ENCODE measurements at regions not wholly inside any gene's neighbourhood (a gene's known extent, or its start where the extent isn't known, plus 50 kb on each side); places are given as distances from the start of the nearest gene placed in this dataset.

GRCh38 chr5:160961038-160961437 is 109.0 kb upstream of the ATP10B start:
- Mint-ChIP-seq H3K36me3 (ENCODE audit: low read depth) (no peaks in the 10 kb centered on the region), H3K27ac (ENCODE audit: unreplicated experiment) (no peak overlapping the region), H3K27me3 (ENCODE audit: low read depth) (no peaks in the 10 kb centered on the region), H3K9me3 (no peaks in the 10 kb centered on the region), H3K4me3 (no peak overlapping the region), H3K4me1 (no peaks in the 10 kb centered on the region)
- no peak for DNase-seq (ENCODE audit: low read depth, low spot score)
- TF ChIP-seq, protein P1, sequence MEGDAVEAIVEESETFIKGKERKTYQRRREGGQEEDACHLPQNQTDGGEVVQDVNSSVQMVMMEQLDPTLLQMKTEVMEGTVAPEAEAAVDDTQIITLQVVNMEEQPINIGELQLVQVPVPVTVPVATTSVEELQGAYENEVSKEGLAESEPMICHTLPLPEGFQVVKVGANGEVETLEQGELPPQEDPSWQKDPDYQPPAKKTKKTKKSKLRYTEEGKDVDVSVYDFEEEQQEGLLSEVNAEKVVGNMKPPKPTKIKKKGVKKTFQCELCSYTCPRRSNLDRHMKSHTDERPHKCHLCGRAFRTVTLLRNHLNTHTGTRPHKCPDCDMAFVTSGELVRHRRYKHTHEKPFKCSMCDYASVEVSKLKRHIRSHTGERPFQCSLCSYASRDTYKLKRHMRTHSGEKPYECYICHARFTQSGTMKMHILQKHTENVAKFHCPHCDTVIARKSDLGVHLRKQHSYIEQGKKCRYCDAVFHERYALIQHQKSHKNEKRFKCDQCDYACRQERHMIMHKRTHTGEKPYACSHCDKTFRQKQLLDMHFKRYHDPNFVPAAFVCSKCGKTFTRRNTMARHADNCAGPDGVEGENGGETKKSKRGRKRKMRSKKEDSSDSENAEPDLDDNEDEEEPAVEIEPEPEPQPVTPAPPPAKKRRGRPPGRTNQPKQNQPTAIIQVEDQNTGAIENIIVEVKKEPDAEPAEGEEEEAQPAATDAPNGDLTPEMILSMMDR (conservative IDR thresholded peaks at IDR 0.05) = no peak

DNA sequence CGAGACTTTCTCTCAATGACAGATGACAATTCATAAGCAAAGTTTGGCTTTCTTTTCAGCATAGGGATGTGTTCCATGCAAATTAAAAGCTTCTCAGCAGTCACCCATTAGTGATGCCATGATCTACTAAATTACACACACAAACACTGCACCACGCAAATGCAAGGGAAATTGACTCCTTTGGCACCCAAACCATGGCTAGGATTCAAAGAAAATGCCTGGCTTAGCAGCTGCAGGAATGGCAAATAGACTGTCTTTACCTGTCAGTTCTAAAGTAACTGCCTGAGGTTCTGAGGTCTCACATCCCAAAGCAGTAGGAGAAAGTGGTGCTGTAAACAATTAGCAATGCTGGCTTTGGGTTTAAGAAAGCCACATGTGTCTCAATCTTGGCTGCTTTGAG is 108.6 kb upstream of the ATP10B start:
- Mint-ChIP-seq H3K9me3 (no peaks in the 10 kb centered on the region), H3K27ac (ENCODE audit: unreplicated experiment) (no peak overlapping the region), H3K36me3 (ENCODE audit: low read depth) (no peaks in the 10 kb centered on the region), H3K4me1 (no peaks in the 10 kb centered on the region), H3K4me3 (no peak overlapping the region), H3K27me3 (ENCODE audit: low read depth) (no peaks in the 10 kb centered on the region)
- TF ChIP-seq, protein P1 (conservative IDR thresholded peaks at IDR 0.05) = no peak
- DNase-seq (ENCODE audit: low read depth, low spot score) = no peak

- no peaks in the 10 kb centered on the region for H3K36me3 Mint-ChIP-seq (ENCODE audit: low read depth)
- no peaks in the 10 kb centered on the region for H3K27me3 Mint-ChIP-seq (ENCODE audit: low read depth)
- TF ChIP-seq, protein P1 (conservative IDR thresholded peaks at IDR 0.05) = no peak
- no peaks in the 10 kb centered on the region for H3K4me1 Mint-ChIP-seq
- H3K27ac Mint-ChIP-seq (ENCODE audit: unreplicated experiment) = no peak overlapping the region
- DNase-seq (ENCODE audit: low read depth, low spot score) = no peak
- H3K4me3 Mint-ChIP-seq = no peak overlapping the region
- H3K9me3 Mint-ChIP-seq = no peaks in the 10 kb centered on the region
Observed at GRCh38 chr5:160959804-160960203, 107.8 kb upstream of the ATP10B start.

- TF ChIP-seq, protein P1 (conservative IDR thresholded peaks at IDR 0.05) = no peak
- no peaks in the 10 kb centered on the region for H3K4me1 Mint-ChIP-seq
- no peaks in the 10 kb centered on the region for H3K27me3 Mint-ChIP-seq (ENCODE audit: low read depth)
- H3K4me3 Mint-ChIP-seq = no peak overlapping the region
- H3K36me3 Mint-ChIP-seq (ENCODE audit: low read depth) = no peaks in the 10 kb centered on the region
- H3K27ac Mint-ChIP-seq (ENCODE audit: unreplicated experiment) = no peak overlapping the region
- no peaks in the 10 kb centered on the region for H3K9me3 Mint-ChIP-seq
- no peak for DNase-seq (ENCODE audit: low read depth, low spot score)
Observed at GRCh38 chr5:160957312-160957861, 105.4 kb upstream of the ATP10B start.

DNA sequence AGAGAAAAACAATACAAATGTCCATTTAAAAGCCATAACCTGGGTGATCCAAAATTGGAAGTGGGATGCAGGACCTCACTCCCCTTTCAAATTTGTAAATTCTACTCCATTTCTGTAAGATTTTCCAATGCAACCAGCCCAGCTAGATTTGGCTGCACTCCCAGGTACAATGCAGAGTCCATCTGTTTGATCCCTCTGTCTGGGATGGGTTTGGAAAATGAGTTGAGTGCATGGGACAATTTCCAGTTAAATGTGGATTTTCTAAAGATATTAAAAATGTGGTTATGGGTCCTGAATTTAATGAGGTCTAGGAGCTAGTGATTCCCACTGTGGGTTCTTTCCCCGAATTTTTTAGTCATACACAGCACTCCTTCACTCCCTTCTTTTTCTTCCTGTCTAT is 104.0 kb upstream of the ATP10B start:
- TF ChIP-seq, protein P1 (conservative IDR thresholded peaks at IDR 0.05) = no peak
- no peak for DNase-seq (ENCODE audit: low read depth, low spot score)
- Mint-ChIP-seq H3K36me3 (ENCODE audit: low read depth) (no peaks in the 10 kb centered on the region), H3K4me3 (no peak overlapping the region), H3K27ac (ENCODE audit: unreplicated experiment) (no peak overlapping the region), H3K9me3 (no peaks in the 10 kb centered on the region), H3K27me3 (ENCODE audit: low read depth) (no peaks in the 10 kb centered on the region), H3K4me1 (no peaks in the 10 kb centered on the region)

GRCh38 chr5:160950311-160950710 is 98.3 kb upstream of the ATP10B start:
- DNase-seq (ENCODE audit: low read depth, low spot score) = no peak
- no peak overlapping the region for H3K27ac Mint-ChIP-seq (ENCODE audit: unreplicated experiment)
- no peaks in the 10 kb centered on the region for H3K27me3 Mint-ChIP-seq (ENCODE audit: low read depth)
- H3K4me1 Mint-ChIP-seq = no peaks in the 10 kb centered on the region
- no peaks in the 10 kb centered on the region for H3K9me3 Mint-ChIP-seq
- H3K36me3 Mint-ChIP-seq (ENCODE audit: low read depth) = no peaks in the 10 kb centered on the region
- H3K4me3 Mint-ChIP-seq = no peak overlapping the region
- TF ChIP-seq, protein P1 (conservative IDR thresholded peaks at IDR 0.05) = no peak
